ENCODE measurements at regions not wholly inside any gene's neighbourhood (a gene's known extent, or its start where the extent isn't known, plus 50 kb on each side); places are given as distances from the start of the nearest gene placed in this dataset.

DNA sequence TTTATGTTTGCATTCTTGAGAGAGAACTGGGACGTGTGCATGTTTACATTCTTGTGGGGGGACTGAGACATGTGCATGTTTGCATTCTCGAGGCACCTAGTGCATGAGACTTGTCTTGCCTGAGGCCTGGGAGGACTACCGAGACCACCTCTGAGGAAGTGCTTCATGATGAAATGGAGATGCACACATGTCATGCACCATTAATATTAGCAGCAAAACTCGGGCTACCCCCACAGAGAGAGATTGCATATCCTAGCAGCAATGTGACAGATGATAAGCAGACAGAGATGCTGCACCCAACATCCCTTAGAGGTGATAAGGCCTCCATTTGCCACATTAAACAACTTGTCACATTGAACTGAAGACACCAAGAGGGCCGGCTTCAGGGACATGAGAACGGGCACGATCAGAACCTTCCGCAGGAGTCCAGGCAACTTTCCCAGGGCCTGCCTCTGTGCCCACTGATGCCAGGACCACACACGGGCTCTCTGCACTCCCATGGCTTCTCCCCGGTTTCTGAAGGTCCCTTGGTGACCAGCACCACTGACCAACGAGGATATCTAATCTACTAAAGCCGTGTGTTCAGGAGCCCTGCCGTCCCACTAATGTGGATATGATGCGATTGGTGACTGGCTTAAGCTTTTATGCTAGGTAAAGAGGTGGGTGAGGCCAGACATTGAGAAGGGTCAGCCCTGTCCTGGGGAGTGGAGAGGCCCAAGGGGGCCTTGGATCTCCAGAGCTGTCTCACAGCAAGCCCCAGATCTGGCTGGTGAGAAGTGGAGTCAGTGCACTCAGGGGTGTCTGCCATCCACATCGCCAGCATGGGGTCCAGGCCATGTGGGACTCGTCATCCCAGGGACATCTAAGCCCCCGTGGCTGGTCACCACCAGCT, 208.3 kb downstream of the NDUFA10 start:
- TF ChIP-seq POLR2AphosphoS5 (IDR thresholded peaks at IDR 0.05; ENCODE audit: low read depth, low read length) (no peak), SIN3A (IDR thresholded peaks at IDR 0.05; ENCODE audit: borderline replicate concordance, insufficient read depth, low read length) (no peak), FOXP2 (optimal IDR thresholded peaks at IDR 0.05; ENCODE audit: borderline replicate concordance, extremely low read depth, extremely low read length, insufficient read depth) (no peak), TAF1 (IDR thresholded peaks at IDR 0.05; ENCODE audit: borderline replicate concordance, insufficient read depth, low read length) (no peak)
- TF ChIP-seq, protein P1, sequence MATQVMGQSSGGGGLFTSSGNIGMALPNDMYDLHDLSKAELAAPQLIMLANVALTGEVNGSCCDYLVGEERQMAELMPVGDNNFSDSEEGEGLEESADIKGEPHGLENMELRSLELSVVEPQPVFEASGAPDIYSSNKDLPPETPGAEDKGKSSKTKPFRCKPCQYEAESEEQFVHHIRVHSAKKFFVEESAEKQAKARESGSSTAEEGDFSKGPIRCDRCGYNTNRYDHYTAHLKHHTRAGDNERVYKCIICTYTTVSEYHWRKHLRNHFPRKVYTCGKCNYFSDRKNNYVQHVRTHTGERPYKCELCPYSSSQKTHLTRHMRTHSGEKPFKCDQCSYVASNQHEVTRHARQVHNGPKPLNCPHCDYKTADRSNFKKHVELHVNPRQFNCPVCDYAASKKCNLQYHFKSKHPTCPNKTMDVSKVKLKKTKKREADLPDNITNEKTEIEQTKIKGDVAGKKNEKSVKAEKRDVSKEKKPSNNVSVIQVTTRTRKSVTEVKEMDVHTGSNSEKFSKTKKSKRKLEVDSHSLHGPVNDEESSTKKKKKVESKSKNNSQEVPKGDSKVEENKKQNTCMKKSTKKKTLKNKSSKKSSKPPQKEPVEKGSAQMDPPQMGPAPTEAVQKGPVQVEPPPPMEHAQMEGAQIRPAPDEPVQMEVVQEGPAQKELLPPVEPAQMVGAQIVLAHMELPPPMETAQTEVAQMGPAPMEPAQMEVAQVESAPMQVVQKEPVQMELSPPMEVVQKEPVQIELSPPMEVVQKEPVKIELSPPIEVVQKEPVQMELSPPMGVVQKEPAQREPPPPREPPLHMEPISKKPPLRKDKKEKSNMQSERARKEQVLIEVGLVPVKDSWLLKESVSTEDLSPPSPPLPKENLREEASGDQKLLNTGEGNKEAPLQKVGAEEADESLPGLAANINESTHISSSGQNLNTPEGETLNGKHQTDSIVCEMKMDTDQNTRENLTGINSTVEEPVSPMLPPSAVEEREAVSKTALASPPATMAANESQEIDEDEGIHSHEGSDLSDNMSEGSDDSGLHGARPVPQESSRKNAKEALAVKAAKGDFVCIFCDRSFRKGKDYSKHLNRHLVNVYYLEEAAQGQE (IDR thresholded peaks at IDR 0.05; ENCODE audit: insufficient read depth in 1 of 2, low read depth in 2 of 2, low read length in 2 of 2), result no peak

DNA sequence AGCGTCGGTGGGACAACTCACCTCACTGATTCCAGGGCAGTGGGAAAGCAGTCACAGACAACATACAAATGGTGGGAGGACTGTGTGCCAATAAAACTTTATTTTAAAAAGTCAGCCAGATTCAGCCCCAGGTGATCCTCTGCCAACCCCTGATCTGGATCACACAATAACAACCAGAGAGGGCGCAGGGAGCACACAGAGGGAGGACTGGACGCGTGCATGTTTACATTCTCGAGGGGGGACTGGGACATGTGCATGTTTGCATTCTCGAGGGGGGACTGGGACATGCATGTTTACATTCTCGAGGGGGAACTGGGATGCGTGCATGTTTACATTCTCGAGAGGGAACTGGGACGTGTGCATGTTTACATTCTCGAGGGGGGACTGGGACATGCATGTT, 209.5 kb downstream of the NDUFA10 start:
- TF ChIP-seq FOXP2 (optimal IDR thresholded peaks at IDR 0.05; ENCODE audit: borderline replicate concordance, extremely low read depth, extremely low read length, insufficient read depth) (no peak), SIN3A (IDR thresholded peaks at IDR 0.05; ENCODE audit: borderline replicate concordance, insufficient read depth, low read length) (no peak), POLR2AphosphoS5 (IDR thresholded peaks at IDR 0.05; ENCODE audit: low read depth, low read length) (no peak), TAF1 (IDR thresholded peaks at IDR 0.05; ENCODE audit: borderline replicate concordance, insufficient read depth, low read length) (no peak)
- TF ChIP-seq, protein P1 (IDR thresholded peaks at IDR 0.05; ENCODE audit: insufficient read depth in 1 of 2, low read depth in 2 of 2, low read length in 2 of 2), result no peak

DNA sequence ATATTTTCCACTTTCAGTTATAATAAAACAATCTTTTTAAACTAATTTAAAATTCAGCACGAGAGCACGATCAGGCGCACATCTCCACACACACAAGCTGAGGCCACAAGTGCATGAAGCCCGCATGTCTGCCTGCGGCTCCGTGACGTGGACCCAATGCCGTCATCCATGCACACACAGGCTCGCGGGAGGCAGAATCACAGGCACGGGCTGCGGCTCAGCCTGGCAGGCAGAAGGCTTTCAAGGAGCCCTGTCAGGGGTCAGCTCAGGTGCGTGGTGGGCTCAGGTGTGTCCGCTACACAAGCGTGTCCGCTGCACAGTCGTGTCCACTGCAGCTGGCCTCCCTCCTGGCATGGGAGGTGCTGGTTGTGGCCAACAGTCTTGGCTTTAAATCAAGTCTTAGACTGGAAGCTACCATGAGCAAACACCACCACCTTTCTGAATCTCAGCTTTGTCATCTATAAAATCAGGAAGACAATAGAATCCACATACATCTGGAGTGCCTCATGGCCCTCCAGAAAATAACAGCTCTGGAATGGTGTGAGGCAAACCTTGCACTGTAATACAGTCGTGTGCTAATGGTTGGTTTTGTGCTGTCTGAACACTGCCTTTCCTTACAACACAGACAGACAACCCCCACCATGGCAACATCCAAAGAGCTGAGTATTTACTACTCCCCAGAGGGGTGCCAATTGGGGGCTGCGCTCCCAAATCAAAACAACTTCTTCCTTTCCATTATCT, 210.1 kb downstream of the NDUFA10 start:
- TF ChIP-seq, protein P1 (IDR thresholded peaks at IDR 0.05; ENCODE audit: insufficient read depth in 1 of 2, low read depth in 2 of 2, low read length in 2 of 2), result no peak
- TF ChIP-seq FOXP2 (optimal IDR thresholded peaks at IDR 0.05; ENCODE audit: borderline replicate concordance, extremely low read depth, extremely low read length, insufficient read depth), result no peak
- TF ChIP-seq SIN3A (IDR thresholded peaks at IDR 0.05; ENCODE audit: borderline replicate concordance, insufficient read depth, low read length), result no peak
- TF ChIP-seq TAF1 (IDR thresholded peaks at IDR 0.05; ENCODE audit: borderline replicate concordance, insufficient read depth, low read length), result no peak
- TF ChIP-seq POLR2AphosphoS5 (IDR thresholded peaks at IDR 0.05; ENCODE audit: low read depth, low read length), result no peak

DNA sequence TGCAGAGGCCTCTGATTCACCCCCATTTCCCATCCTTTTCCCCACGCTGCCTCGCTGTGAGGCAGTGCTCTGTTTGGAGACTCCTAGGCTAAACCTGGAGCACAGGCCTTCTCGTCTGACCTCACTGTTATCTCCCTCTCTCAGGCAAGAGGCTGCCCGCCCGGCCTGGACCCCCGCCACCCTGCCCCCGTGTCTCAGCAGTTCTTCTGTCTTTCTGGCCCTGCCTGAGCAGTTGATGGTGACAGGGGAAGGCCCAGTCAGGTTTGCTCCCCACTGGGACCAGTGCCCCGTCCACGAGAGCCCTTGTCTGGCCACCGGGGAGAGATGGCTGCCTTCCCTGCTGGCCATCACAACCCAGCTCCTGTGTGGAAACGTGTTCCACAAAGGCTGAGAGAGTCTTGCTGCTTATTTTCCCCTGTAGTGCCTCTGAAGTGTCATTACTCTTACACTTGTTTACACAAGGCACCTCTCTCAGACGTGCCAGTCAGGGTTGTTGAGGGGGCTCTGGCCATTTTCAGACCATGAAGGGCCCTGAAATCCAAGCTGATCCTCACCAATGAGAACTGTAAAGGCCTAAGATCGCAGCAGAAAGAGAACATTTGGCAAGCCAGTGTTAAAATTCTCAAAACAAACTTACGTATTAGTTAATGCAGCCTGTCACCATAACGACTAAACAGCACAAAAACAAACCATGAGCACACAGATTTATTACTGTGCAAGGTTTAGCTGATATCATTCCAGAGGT, 210.9 kb downstream of the NDUFA10 start:
- TF ChIP-seq TAF1 (IDR thresholded peaks at IDR 0.05; ENCODE audit: borderline replicate concordance, insufficient read depth, low read length) (no peak), FOXP2 (optimal IDR thresholded peaks at IDR 0.05; ENCODE audit: borderline replicate concordance, extremely low read depth, extremely low read length, insufficient read depth) (no peak), SIN3A (IDR thresholded peaks at IDR 0.05; ENCODE audit: borderline replicate concordance, insufficient read depth, low read length) (no peak), POLR2AphosphoS5 (IDR thresholded peaks at IDR 0.05; ENCODE audit: low read depth, low read length) (no peak)
- TF ChIP-seq, protein P1 (IDR thresholded peaks at IDR 0.05; ENCODE audit: insufficient read depth in 1 of 2, low read depth in 2 of 2, low read length in 2 of 2), result no peak
